ENCODE measurements at regions not wholly inside any gene's neighbourhood (a gene's known extent, or its start where the extent isn't known, plus 50 kb on each side); places are given as distances from the start of the nearest gene placed in this dataset.

DNA sequence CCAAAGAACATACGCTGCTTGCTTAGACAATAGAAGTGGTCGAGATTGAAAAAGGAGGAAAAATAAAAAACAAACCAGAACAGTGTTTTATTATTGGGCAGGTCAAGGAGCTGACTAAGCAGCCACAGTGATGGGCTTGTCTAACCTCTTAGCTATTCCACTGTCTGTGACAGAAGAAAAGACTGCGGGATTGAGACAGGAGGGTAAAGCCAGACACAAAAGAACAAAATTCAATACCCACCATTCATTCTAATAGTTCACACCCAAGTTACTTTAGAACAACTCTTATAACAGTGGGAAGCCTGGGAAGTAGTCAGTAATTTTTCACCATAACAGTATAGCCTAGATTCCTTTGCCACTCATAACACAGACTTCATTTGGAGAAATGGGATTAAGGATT is 435.4 kb downstream of the MFSD1 start:
- Histone ChIP-seq H3K9me3 (ENCODE audit: insufficient read depth, low read length) (no peaks in the 10 kb centered on the region), H3F3A (ENCODE audit: insufficient read depth) (no peaks in the 10 kb centered on the region), H3K27ac (ENCODE audit: low read depth, low read length) (no peak overlapping the region), H3K36me3 (ENCODE audit: low read length) (no peaks in the 10 kb centered on the region), H3K79me2 (ENCODE audit: insufficient read depth, low read length) (no peaks in the 10 kb centered on the region), H3K4me3 (ENCODE audit: insufficient read depth, low read length, poor library complexity, severe bottlenecking) (no peak overlapping the region), H3K27me3 (ENCODE audit: low read length) (no peaks in the 10 kb centered on the region), H3K9me2 (replicated peaks; ENCODE audit: insufficient read depth, low read length) (no peaks in the 10 kb centered on the region), H3K9ac (ENCODE audit: low read length) (no peak overlapping the region), H4K20me1 (ENCODE audit: low read depth, low read length) (no peaks in the 10 kb centered on the region), H3K4me2 (ENCODE audit: low read depth, low read length, poor library complexity, severe bottlenecking) (no peak overlapping the region), H2AFZ (ENCODE audit: low read depth, low read length, severe bottlenecking) (no peak overlapping the region)
- TF ChIP-seq EZH2phosphoT487 (conservative IDR thresholded peaks at IDR 0.05; ENCODE audit: low read length), result no peak
- TF ChIP-seq, protein P1, sequence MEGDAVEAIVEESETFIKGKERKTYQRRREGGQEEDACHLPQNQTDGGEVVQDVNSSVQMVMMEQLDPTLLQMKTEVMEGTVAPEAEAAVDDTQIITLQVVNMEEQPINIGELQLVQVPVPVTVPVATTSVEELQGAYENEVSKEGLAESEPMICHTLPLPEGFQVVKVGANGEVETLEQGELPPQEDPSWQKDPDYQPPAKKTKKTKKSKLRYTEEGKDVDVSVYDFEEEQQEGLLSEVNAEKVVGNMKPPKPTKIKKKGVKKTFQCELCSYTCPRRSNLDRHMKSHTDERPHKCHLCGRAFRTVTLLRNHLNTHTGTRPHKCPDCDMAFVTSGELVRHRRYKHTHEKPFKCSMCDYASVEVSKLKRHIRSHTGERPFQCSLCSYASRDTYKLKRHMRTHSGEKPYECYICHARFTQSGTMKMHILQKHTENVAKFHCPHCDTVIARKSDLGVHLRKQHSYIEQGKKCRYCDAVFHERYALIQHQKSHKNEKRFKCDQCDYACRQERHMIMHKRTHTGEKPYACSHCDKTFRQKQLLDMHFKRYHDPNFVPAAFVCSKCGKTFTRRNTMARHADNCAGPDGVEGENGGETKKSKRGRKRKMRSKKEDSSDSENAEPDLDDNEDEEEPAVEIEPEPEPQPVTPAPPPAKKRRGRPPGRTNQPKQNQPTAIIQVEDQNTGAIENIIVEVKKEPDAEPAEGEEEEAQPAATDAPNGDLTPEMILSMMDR (IDR thresholded peaks at IDR 0.05; ENCODE audit: insufficient read depth, low read length, poor library complexity, severe bottlenecking), result no peak

DNA sequence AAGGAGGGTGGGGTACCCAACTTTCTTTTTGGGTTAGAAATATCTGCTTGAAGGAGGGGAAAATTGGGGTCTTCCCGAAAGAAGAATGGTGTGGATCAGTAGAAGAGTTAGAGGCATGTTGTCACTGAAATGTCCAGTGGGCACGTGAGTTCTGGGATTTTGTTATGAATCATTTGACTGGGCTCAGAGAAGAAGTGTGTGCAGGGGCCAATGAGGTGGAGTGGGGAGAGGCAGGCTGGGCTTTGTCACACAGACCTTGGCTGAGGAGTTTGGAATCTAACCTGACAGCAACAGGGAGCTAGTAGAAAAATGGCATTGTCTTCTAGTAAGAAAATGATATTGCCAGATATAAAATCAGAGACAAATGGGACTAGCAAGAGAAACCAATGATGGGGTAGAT is 436.8 kb downstream of the MFSD1 start:
- no peaks in the 10 kb centered on the region for H3K9me2 ChIP-seq (replicated peaks; ENCODE audit: insufficient read depth, low read length)
- H4K20me1 ChIP-seq (ENCODE audit: low read depth, low read length), result no peaks in the 10 kb centered on the region
- H3K4me2 ChIP-seq (ENCODE audit: low read depth, low read length, poor library complexity, severe bottlenecking), result no peak overlapping the region
- no peak overlapping the region for H3K9ac ChIP-seq (ENCODE audit: low read length)
- H3F3A ChIP-seq (ENCODE audit: insufficient read depth), result no peaks in the 10 kb centered on the region
- H3K36me3 ChIP-seq (ENCODE audit: low read length), result no peaks in the 10 kb centered on the region
- no peaks in the 10 kb centered on the region for H3K9me3 ChIP-seq (ENCODE audit: insufficient read depth, low read length)
- no peak overlapping the region for H2AFZ ChIP-seq (ENCODE audit: low read depth, low read length, severe bottlenecking)
- H3K4me3 ChIP-seq (ENCODE audit: insufficient read depth, low read length, poor library complexity, severe bottlenecking), result no peak overlapping the region
- no peak for TF ChIP-seq EZH2phosphoT487 (conservative IDR thresholded peaks at IDR 0.05; ENCODE audit: low read length)
- TF ChIP-seq, protein P1 (IDR thresholded peaks at IDR 0.05; ENCODE audit: insufficient read depth, low read length, poor library complexity, severe bottlenecking), result no peak
- H3K79me2 ChIP-seq (ENCODE audit: insufficient read depth, low read length), result no peaks in the 10 kb centered on the region
- no peak overlapping the region for H3K27ac ChIP-seq (ENCODE audit: low read depth, low read length)
- H3K27me3 ChIP-seq (ENCODE audit: low read length), result no peaks in the 10 kb centered on the region

GRCh38 chr3:159239059-159239458 is 437.2 kb downstream of the MFSD1 start:
- Histone ChIP-seq H3K27ac (ENCODE audit: low read depth, low read length) (no peak overlapping the region), H3K9me3 (ENCODE audit: insufficient read depth, low read length) (no peaks in the 10 kb centered on the region)

More at GRCh38 chr3:159239059-159239458, 437.2 kb downstream of the MFSD1 start:
- H4K20me1 ChIP-seq (ENCODE audit: low read depth, low read length), result no peaks in the 10 kb centered on the region
- H3K4me2 ChIP-seq (ENCODE audit: low read depth, low read length, poor library complexity, severe bottlenecking), result no peak overlapping the region
- H3K79me2 ChIP-seq (ENCODE audit: insufficient read depth, low read length), result no peaks in the 10 kb centered on the region
- H3K9me2 ChIP-seq (replicated peaks; ENCODE audit: insufficient read depth, low read length), result no peaks in the 10 kb centered on the region
- TF ChIP-seq, protein P1 (IDR thresholded peaks at IDR 0.05; ENCODE audit: insufficient read depth, low read length, poor library complexity, severe bottlenecking), result no peak
- TF ChIP-seq EZH2phosphoT487 (conservative IDR thresholded peaks at IDR 0.05; ENCODE audit: low read length), result no peak
- H2AFZ ChIP-seq (ENCODE audit: low read depth, low read length, severe bottlenecking), result no peak overlapping the region
- H3K4me3 ChIP-seq (ENCODE audit: insufficient read depth, low read length, poor library complexity, severe bottlenecking), result no peak overlapping the region
- no peak overlapping the region for H3K9ac ChIP-seq (ENCODE audit: low read length)
- no peaks in the 10 kb centered on the region for H3F3A ChIP-seq (ENCODE audit: insufficient read depth)
- no peaks in the 10 kb centered on the region for H3K27me3 ChIP-seq (ENCODE audit: low read length)
- H3K36me3 ChIP-seq (ENCODE audit: low read length), result no peaks in the 10 kb centered on the region

All from SU-DHL-6 (cell line).